Neural cell (in vitro differentiated cells): ENCODE measurements at regions not wholly inside any gene's neighbourhood (a gene's known extent, or its start where the extent isn't known, plus 50 kb on each side); places are given as distances from the start of the nearest gene placed in this dataset.

Experiments used
- H2AFZ ChIP-seq: fragments of 200-600, 300-800 bp; sonication (generic), shearing (Covaris generic); 2 replicates; pipeline ENCODE4 v1.6.0; 2014; ENCODE audit warnings: low read depth, mild to moderate bottlenecking, antibody characterized with exemption, low read length, moderate library complexity
- H3F3A ChIP-seq: fragments of 200-600 bp; shearing (Covaris generic); 2 replicates; pipeline ENCODE4 v1.6.1; 2016; ENCODE audit warnings: mild to moderate bottlenecking, moderate library complexity, mixed read lengths, antibody characterized with exemption, low read length; ENCODE audit not compliant: insufficient read depth, poor library complexity, severe bottlenecking
- H3K27ac ChIP-seq: fragments of 200-600, 300-800 bp; sonication (generic), shearing (Covaris generic); 2 replicates; pipeline ENCODE4 v1.5.1; 2014; ENCODE audit warnings: mild to moderate bottlenecking, low read length, moderate library complexity
- H3K27me3 ChIP-seq: fragments of 300-800, 200-600 bp; sonication (generic), shearing (Covaris generic); 2 replicates; pipeline ENCODE4 v1.6.0; 2014; ENCODE audit warnings: mild to moderate bottlenecking, low read depth, low read length, moderate library complexity; ENCODE audit not compliant: insufficient read depth
- H3K36me3 ChIP-seq: fragments of 300-800, 200-600 bp; sonication (generic), shearing (Covaris generic); 2 replicates; pipeline ENCODE4 v1.5.1; 2014; ENCODE audit warnings: mild to moderate bottlenecking, antibody characterized with exemption, low read length, moderate library complexity; ENCODE audit not compliant: insufficient read depth
- H3K4me2 ChIP-seq: fragments of 300-800, 200-600 bp; sonication (generic), shearing (Covaris generic); 2 replicates; pipeline ENCODE4 v1.6.0; 2014; ENCODE audit warnings: mild to moderate bottlenecking, low read length
- H3K4me3 ChIP-seq: fragments of 300-800, 200-600 bp; sonication (generic), shearing (Covaris generic); 2 replicates; pipeline ENCODE4 v1.5.1; 2014; ENCODE audit warnings: mild to moderate bottlenecking, low read length, moderate library complexity
- H3K79me2 ChIP-seq: fragments of 200-600 bp; shearing (Covaris generic); replicated peaks from 2 replicates; pipeline ENCODE4 v1.6.0; 2014; ENCODE audit warnings: mild to moderate bottlenecking, low read length, moderate library complexity; ENCODE audit not compliant: insufficient read depth
- H3K9ac ChIP-seq: fragments of 300-800, 200-600 bp; sonication (generic), shearing (Covaris generic); 2 replicates; pipeline ENCODE4 v1.6.1; 2016; ENCODE audit warnings: mild to moderate bottlenecking, low read length, mixed read lengths
- H3K9me2 ChIP-seq: fragments of 200-600 bp; shearing (Covaris generic); 2 replicates; pipeline ENCODE4 v1.6.1; 2016; ENCODE audit warnings: mild to moderate bottlenecking, low read length, mixed read lengths; ENCODE audit not compliant: insufficient read depth
- H3K9me3 ChIP-seq: fragments of 200-600, 300-800 bp; sonication (generic), shearing (Covaris generic); 2 replicates; pipeline ENCODE4 v1.6.1; 2016; ENCODE audit warnings: mild to moderate bottlenecking, mixed run types, low read length, moderate library complexity, mixed read lengths
- H4K20me1 ChIP-seq: fragments of 200-600 bp; shearing (Covaris generic); 2 replicates; pipeline ENCODE4 v1.6.1; 2016; ENCODE audit warnings: mild to moderate bottlenecking, mixed run types; ENCODE audit not compliant: insufficient read depth
- CTCF ChIP-seq: fragments of 450-650 bp; IDR thresholded peaks from 2 replicates; pipeline ENCODE4 v1.5.1; 2014; ENCODE audit warnings: antibody characterized with exemption, mild to moderate bottlenecking, moderate library complexity; ENCODE audit not compliant: poor library complexity, severe bottlenecking
- EP300 ChIP-seq: fragments of 450-650 bp; conservative IDR thresholded peaks from 2 replicates; pipeline ENCODE4 v1.6.1; 2014; ENCODE audit warnings: antibody characterized with exemption, mild to moderate bottlenecking, moderate library complexity; ENCODE audit not compliant: poor library complexity, severe bottlenecking
- EZH2 ChIP-seq: fragments of 200-600, 300-800 bp; shearing (Covaris generic), sonication (generic); IDR thresholded peaks from 2 replicates; pipeline ENCODE4 v1.6.1; 2014; ENCODE audit warnings: antibody characterized with exemption, low read length, borderline replicate concordance, mild to moderate bottlenecking; ENCODE audit not compliant: insufficient read depth, poor library complexity, severe bottlenecking
- MXI1 ChIP-seq: fragments of 450-650 bp; conservative IDR thresholded peaks from 2 replicates; pipeline ENCODE4 v1.6.1; 2014; ENCODE audit warnings: antibody characterized with exemption, mild to moderate bottlenecking; ENCODE audit not compliant: poor library complexity, severe bottlenecking
- POLR2AphosphoS5 ChIP-seq: IDR thresholded peaks from 2 replicates; pipeline ENCODE4 v1.6.1; 2012
- RAD21 ChIP-seq: fragments of 450-650 bp; conservative IDR thresholded peaks from 2 replicates; pipeline ENCODE4 v1.6.1; 2014; ENCODE audit warnings: antibody characterized with exemption, mild to moderate bottlenecking, moderate library complexity
- SMC3 ChIP-seq: fragments of 450-650 bp; conservative IDR thresholded peaks from 2 replicates; pipeline ENCODE4 v1.6.1; 2014; ENCODE audit warnings: antibody characterized with exemption, mild to moderate bottlenecking, moderate library complexity; ENCODE audit not compliant: poor library complexity
- TAF1 ChIP-seq: IDR thresholded peaks from 2 replicates; pipeline ENCODE4 v1.6.1; 2012; ENCODE audit warnings: low read depth
- TF ChIP-seq, protein P1 (sequence below): IDR thresholded peaks from 2 replicates; pipeline ENCODE4 v1.6.1; 2012; ENCODE audit warnings: borderline replicate concordance

DNA sequence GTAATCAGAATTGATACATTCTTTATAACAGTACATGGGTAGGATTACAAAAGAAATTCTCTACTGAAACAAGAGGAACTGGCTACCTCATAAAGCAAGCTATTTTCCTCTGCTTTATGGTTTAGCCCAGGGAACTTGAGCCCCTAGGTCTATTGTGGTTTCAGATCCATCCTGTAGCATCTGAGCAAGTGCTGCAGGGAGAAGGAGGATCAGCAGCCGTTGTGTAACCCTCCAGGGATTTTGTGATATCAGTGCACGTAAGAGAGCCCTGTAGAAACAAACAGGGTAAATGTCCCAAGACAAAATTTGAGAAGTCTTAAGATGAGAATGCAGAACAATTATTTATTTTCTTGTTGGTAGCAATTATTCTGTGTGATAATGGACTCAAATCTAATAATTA lies 165.2 kb upstream of the DEFB112 start:
- no peak overlapping the region for H3K27ac ChIP-seq

DNA sequence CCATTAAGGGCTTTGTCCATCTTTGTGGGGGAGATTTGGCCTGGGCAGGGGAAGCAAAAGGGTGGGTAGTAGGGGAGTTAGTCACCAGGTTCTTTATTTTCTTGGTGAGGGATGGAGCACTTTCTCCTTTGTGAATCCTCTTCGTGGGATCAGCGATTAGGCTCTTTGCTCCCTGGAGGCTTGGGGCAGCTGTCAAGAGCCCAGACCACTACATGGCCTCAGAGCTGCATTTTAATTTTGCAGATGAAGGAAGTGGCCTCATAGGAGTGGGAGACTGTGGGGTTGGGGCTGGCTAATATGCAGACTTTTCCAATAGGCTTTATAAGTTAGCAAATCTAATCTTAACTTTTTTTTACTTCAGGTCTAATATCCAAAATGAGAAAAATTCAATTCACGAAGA lies 168.1 kb upstream of the DEFB112 start:
- Histone ChIP-seq H4K20me1 (no peaks in the 10 kb centered on the region), H3K27me3 (no peaks in the 10 kb centered on the region), H2AFZ (no peak overlapping the region), H3K9ac (no peak overlapping the region), H3K36me3 (no peaks in the 10 kb centered on the region), H3F3A (no peaks in the 10 kb centered on the region), H3K9me2 (no peaks in the 10 kb centered on the region), H3K9me3 (no peaks in the 10 kb centered on the region), H3K27ac (no peak overlapping the region), H3K4me3 (no peak overlapping the region), H3K4me2 (no peak overlapping the region), H3K79me2 (no peaks in the 10 kb centered on the region)
- TF ChIP-seq EZH2 (no peak), SMC3 (no peak), RAD21 (no peak), POLR2AphosphoS5 (no peak), TAF1 (no peak), MXI1 (no peak), EP300 (no peak), CTCF (no peak)
- TF ChIP-seq, protein P1, sequence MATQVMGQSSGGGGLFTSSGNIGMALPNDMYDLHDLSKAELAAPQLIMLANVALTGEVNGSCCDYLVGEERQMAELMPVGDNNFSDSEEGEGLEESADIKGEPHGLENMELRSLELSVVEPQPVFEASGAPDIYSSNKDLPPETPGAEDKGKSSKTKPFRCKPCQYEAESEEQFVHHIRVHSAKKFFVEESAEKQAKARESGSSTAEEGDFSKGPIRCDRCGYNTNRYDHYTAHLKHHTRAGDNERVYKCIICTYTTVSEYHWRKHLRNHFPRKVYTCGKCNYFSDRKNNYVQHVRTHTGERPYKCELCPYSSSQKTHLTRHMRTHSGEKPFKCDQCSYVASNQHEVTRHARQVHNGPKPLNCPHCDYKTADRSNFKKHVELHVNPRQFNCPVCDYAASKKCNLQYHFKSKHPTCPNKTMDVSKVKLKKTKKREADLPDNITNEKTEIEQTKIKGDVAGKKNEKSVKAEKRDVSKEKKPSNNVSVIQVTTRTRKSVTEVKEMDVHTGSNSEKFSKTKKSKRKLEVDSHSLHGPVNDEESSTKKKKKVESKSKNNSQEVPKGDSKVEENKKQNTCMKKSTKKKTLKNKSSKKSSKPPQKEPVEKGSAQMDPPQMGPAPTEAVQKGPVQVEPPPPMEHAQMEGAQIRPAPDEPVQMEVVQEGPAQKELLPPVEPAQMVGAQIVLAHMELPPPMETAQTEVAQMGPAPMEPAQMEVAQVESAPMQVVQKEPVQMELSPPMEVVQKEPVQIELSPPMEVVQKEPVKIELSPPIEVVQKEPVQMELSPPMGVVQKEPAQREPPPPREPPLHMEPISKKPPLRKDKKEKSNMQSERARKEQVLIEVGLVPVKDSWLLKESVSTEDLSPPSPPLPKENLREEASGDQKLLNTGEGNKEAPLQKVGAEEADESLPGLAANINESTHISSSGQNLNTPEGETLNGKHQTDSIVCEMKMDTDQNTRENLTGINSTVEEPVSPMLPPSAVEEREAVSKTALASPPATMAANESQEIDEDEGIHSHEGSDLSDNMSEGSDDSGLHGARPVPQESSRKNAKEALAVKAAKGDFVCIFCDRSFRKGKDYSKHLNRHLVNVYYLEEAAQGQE, result no peak

More for the DNA sequence above, 165.2 kb upstream of the DEFB112 start:
- H4K20me1 ChIP-seq, result no peaks in the 10 kb centered on the region
- no peak for TF ChIP-seq EZH2
- TF ChIP-seq CTCF, result no peak
- TF ChIP-seq EP300, result no peak
- no peak for TF ChIP-seq MXI1
- TF ChIP-seq, protein P1, result no peak
- no peak for TF ChIP-seq POLR2AphosphoS5
- TF ChIP-seq RAD21, result no peak
- TF ChIP-seq TAF1, result no peak
- TF ChIP-seq SMC3, result no peak
- no peaks in the 10 kb centered on the region for H3K9me3 ChIP-seq
- H3K36me3 ChIP-seq, result no peaks in the 10 kb centered on the region
- no peak overlapping the region for H3K9ac ChIP-seq
- no peaks in the 10 kb centered on the region for H3K79me2 ChIP-seq
- H3K27me3 ChIP-seq, result no peaks in the 10 kb centered on the region
- H3K4me2 ChIP-seq, result no peak overlapping the region
- H2AFZ ChIP-seq, result no peak overlapping the region
- no peak overlapping the region for H3K4me3 ChIP-seq
- no peaks in the 10 kb centered on the region for H3F3A ChIP-seq
- H3K9me2 ChIP-seq, result no peaks in the 10 kb centered on the region
